ENCODE measurements at regions not wholly inside any gene's neighbourhood (a gene's known extent, or its start where the extent isn't known, plus 50 kb on each side); places are given as distances from the start of the nearest gene placed in this dataset.
"Not testable (repeated sequence)": the region's sequence is repeated elsewhere in the genome, so short reads cannot be mapped to it uniquely, and the experiment has no call there.

DNA sequence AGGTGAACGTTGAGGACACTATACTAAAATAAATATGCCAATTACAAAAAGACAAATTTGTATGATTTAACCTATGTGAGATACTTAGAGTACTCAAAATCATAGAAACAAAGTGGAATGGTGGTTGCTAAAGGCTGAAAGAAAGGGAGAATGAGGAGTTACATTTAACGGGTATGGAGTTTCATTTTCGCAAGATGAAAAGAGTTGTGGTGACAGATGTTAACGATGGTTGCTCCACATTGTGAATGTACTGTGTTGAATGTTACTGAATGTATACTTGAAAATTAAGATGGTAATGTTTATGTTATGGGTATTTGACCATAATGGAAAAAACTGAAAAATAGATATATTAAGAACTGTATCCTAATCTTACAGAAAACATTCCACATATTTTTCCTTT lies 51.3 kb upstream of the MOCS2 start:
- DNase-seq: no peak

DNA sequence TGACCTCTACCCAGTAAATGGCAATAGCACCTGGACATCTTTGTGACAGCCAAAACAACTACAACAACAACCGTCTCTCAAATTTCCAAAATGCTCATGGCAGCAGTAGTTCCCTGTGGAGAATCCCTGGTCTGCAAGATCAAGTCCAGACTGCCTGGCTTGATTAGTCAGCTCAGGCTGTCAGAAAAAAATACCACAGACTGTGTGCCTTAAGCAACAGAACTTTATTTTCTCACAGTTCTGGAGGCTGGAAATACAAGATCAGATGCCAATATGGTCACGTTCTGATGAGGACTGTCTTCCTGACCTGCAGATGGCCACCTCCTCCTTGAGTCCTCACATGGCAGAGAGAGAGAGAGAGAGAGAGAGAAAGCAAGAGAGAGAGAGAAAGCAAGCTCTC lies 52.3 kb upstream of the MOCS2 start:
- no peak for DNase-seq

DNA sequence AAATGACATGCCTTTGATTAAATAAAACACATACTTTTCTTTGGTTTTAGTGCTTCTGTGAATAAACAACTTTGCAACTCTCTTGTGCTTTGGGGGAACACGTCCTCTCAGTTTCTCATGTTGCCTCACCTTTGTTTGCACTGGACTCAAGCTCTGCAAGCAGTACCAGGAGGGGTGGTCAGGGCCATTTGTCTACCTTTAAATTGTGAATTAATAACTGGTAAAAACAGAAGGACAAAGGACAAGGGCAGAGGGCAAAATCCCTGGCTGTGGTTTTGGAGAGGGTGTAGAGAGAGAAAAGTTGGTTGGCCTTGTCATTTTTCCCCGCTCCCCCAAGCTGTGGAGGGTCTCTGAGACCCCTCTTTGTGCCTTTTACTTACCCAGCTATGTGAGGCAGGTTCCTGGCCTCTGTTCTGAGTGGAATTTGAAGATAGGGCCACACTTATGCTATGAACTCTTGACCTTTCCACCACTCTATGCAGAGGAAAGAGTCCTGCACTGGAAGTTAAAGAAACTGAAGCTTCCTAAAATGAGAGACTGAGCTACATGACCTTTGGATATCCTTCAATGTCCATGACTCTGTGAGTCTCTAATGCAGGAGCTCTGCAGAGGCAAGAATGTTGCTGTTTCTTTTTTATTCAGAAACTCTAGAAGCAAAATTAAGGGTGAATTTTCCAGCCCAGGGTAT lies 55.1 kb upstream of the MOCS2 start:
- DNase-seq: no peak

DNA sequence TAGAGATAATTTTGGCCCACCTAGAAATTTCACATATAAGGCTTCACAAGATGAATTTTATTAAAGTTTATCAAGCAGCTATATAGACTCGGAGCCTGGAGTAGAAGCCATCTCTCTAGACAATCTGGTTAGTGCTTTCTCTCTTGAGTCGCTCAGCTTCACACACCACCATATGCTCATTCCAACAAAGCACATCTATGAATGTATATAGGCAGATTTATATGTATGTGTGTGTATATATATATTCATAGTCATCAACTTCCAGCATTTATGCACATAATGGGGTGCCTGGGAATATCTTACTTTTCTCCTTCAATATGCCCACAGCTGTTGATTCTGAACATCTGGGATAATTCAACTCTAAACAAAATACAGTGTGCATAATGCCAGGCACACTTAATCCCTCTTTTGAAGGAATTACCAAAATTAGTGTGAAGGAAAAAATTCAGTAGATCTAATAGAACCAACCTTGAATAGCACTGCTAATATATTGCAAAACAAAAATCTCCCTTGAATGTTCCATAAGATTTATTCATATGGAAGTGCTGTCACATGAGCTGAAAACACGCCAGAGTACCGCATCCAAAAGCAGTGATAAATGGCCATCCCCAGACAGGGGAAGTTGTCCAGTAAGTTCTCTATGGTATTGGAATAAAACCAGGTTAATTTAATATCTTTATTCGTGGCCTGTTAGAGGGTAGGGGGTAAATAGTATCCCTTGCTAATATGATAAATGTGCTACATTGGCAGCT lies 56.0 kb upstream of the MOCS2 start:
- DNase-seq: no peak

DNA sequence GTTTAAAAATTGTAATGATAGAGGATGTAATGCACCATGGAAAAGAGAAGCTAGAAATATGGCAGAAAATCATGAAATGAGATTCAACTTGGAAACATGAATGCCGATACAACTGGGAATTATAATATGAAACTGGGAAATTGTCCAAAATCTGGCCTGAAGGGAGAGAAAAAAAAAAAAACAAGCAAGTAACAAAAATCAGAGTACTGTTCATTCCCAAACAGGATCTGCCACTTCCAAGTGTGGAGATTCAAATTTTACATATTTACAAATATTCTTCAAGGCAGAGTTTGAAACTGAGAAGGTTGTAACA lies 56.6 kb upstream of the MOCS2 start:
- DNase-seq: no peak

DNA sequence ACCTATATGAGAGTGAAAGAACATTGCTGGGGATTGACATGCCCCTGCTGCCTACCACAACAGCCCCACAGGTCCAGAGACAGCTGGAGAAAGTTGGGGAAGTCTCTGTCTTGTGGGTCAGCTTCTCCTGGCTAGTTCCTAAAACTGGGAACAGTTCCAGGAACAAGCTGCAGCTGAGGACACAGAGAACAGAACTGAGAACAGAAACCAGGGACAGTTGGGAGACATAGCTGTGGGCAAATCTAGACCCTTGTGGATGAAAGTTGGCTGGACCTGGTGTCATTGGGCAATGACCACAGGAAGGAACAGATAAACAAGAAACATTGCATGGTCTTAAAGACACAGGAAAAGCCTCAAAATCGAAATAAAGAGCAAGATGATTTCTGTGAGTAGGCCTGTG lies 58.3 kb upstream of the MOCS2 start:
- no peak for DNase-seq

DNA sequence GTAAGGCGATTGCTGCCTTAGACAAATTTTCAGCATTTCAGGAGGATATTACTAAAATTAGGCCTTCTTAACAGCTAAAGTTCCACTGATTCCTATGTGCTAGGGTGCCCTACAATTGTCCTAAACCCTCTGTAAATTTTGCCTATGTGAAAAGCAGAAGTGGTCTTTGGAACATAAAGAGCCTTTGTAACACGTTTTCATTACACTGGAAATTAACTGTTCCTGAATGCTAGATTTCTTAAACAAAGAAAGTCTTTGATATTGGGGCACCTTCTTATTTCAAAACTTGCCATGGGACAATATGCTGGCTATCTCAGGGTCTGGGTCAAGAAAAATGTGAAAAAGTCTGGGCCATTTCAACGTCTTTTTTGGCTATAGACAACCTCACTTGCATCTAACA lies 60.4 kb upstream of the MOCS2 start:
- DNase-seq: no peak

DNA sequence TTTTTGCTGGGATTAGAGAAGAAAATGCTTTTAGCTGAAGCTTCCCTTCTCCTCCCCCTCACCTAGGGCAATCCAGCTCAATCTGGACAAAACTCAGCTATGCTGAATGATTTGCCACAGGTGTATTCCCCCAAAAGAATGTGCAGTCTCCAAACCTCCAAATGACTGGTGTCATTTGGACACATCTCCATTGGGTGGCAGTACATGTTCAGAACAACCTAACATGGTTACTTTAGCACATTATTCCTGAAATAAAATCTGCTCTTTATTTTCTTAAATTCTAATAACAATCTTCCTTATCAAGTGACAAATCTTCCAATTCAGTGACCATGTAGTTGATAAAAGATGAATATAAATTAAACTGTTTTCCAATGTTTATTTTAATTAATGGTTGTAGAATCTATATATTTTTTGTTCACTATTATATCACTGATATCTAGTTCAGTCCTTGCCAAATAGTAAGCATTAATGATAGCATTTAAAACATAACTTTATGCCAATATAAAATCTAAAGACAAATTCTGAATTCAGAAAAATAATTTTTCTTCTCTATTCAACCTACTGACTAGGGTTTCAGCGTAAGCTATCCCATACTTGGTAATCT lies 61.3 kb upstream of the MOCS2 start:
- DNase-seq: no peak

DNA sequence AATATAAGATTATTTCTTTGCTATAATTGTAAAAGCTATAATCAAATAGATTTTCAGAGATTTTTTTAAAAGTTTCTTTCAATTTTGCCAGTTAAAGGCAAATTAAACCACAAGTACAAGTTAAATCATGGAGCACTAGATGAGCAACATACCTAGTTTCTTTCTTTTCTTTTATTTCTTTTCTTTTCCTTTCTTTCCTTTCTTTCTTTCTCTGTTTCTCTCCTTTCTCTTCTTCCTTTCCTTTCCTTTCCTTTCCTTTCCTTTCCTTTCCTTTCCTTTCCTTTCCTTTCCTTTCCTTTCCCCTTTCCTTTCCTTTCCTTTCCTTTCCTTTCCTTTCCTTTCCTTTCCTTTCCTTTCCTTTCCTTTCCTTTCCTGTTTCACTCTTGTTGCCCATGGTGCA lies 62.5 kb upstream of the MOCS2 start:
- DNase-seq: not testable (repeated sequence)

DNA sequence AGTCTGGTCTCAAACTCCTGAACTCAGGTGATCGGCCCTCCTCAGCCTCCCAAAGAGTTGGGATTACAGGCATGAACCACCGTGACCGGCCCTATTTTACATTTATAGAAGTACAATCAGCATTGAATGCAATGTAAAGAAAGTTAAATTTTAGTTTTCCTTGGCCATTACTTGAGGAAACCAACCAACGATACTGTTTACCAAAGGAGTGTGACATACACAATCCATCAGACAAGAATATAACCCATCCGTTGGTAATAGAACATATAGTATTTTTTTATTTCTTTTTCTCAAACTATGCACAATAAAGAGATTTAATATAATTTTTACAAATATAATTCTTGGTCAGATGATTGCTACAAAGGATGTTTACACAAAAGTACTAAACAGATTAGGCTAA lies 63.1 kb upstream of the MOCS2 start:
- no peak for DNase-seq

DNA sequence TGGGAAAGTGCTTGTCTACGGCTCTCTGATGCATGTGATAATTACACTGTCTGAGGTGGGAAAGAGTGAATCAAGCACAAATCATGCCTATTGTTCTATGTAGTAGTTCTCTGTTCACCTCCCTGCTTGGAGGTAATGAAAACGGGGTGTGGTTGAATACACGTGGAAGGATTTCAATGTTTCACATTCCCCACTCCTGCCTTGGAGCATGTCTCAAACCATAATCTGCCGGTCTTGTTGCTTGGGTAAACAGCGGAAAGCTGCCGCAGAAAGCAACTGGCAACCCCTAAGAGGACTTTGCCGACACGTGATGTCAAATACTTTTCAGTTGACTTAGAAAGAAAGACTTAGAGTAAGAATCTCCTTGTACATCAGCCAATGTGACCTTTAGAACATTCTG lies 63.5 kb upstream of the MOCS2 start:
- DNase-seq: no peak

DNA sequence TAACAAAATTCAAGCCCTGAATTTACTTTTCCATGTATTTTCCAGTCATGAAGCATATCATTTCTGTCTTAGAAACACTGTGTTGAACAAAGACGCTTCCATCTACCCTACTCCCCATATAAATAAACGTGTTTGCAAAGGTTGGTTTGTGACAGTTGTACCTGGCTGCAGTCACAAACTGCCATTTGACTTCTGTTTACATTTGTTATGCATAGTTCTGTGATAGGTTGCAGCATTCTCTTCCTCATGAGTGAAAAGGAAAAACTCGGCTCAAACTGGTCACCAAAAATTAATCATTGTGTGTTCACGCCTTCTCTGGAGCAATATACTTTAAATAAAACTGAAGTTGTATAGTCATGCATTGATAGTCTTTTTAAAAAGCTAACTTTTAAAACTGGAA lies 69.3 kb upstream of the MOCS2 start:
- DNase-seq: no peak

DNA sequence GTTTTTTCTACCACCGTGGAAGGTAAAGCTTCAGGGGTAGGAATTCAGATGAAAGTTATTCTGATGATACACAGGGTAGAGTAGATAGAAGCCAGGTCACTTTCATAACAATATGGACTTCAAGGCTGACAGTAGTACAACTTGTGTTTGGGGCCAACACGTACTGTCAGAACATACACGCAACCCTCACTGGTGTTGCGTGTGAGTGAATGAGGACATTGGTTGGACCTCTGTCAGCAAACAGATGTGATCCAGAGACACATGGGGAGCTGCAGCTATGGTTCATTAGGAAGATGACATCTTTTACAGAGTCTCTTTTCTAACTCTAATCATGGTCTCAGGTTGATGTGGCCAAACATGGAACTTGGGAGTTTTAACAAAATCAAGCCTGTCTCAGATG lies 70.1 kb upstream of the MOCS2 start:
- DNase-seq: no peak

DNA sequence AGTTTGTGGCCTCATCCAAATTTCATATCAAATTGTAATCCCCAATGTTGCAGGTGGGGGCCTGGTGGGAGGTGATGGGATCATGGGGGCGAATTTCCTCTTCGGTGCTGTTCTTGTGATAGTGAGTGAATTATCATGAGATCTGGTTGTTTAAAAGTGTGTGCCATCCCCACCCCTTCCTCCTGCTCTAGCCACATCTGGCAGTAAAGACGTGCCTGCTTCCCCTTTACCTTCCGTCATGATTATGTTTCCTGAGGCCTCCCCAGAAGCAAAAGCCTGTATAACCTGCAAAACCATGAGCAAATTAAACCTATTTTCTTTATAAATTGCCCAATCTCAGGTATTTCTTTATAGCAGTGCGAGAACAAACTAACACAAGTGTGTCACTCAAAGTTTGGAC lies 71.0 kb upstream of the MOCS2 start:
- no peak for DNase-seq

DNA sequence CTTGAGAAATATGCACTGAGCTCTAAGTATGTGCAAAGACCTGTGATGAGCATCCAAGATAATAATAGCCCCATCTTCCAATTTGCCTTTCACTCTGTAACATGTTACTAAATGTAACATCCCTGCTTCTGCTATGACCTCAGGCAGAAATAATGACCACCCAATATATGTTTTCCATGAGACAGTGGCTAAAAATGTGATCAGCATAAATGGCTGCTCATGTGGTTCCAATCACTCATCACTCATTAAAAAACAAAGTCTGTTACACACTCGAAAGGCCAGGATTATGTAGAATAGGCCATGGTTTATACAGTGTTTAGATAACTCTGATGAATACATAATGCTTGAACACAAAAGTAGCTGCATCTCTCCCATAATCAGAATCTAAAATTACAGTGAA lies 71.4 kb upstream of the MOCS2 start:
- no peak for DNase-seq

DNA sequence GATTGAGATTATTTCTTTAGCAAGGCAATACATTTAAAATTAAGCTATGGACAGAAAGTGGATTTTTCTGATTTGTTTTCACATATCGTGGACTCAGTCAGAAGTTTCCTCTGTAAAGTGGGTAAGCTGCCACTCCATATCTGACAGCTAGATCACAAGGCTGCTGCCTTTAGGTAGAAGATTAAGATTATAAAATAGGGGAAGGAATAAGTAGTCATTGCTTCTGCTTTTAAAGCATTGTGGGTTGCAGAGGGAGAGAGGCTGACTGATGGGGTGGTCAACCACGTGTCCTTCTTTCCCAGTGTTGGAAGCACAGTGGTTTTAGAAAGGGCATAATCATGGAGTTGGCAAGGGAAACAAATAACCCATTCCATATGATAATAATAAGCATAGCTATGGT lies 74.3 kb upstream of the MOCS2 start:
- DNase-seq: no peak

DNA sequence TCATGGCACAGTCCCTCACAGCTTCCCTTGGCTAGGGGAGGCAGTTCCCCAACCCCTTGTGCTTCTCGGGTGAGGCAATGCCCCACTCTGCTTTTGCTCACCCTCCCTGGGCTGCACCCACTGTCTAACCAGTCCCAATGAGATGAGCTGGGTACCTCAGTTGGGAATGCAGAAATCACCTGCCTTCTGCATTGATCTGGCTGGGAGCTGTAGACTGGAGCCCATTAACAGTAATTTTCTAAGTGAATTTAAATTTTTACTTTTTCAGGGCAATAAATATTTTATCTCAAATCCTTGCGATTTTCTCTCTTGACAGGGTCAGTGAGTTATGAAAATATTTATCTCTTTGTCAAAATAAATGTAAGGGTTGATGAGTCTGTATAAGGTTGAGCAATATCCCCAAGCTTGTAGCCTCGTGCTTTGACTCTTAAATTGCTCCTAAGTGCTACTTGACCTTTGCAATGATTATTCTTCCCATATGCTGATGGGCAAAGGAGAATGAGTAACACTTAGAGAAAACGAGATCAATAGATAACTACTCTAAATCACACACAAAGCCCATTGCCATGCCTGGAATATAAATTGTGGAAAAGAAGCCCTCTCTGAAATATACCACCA lies 82.1 kb upstream of the MOCS2 start:
- peak; percentile 3 for DNase-seq

DNA sequence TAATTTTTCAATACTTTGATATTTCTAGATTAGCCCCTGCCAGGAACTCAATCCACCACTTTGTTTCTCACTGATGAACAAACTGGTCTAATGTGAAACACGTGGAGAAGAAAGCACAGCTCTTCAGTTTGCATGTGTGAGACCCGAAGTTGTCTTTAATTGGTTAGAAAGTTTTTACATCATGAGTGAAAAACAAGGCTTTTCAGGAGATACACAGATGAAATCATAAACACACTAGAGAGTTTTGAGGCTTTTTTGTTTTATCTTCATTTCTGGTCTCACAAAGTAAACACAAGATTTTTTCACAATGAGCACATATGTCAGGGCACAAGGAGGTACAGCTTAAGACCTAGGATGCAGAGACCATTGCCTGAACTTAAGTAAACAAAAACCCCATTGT lies 84.5 kb upstream of the MOCS2 start:
- no peak for DNase-seq

DNA sequence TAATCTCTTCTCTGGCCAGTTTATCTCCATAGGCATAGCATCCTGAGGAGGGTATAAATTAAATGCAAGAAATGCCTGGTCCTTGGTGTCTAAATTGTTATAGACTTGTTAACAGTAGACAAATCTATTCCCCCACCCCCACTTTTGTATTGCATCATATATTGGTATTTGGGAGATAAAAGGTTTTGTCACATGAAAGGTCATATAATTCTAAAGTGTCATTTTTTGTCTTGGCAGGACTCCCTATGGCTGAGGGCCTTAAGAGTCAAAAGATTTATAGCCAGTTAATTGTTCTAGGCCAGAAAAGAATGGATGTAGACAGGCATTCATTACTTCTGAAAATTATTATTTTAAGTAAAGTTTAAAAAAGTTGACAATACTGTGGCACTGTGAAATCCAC lies 90.3 kb upstream of the MOCS2 start:
- no peak for DNase-seq

DNA sequence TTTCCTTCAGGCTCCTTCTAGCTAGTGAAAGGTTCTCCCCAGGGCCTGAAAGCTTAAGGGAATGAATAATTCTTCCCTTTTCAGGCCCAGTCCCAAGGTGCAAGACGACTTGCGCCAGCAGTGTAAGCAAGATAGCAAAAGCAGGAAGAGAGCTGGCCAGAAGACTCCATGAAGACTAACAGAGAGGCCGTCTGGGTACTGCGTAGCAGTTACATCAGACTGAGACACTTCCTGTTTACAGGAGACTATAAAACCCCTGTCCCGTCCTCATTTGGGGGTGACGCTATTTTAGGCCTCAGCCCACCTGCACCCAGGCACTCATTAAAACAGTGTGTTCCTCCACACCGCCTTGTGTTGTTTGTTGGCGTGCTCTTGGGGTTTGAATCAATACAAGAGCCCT lies 90.7 kb upstream of the MOCS2 start:
- no peak for DNase-seq

DNA sequence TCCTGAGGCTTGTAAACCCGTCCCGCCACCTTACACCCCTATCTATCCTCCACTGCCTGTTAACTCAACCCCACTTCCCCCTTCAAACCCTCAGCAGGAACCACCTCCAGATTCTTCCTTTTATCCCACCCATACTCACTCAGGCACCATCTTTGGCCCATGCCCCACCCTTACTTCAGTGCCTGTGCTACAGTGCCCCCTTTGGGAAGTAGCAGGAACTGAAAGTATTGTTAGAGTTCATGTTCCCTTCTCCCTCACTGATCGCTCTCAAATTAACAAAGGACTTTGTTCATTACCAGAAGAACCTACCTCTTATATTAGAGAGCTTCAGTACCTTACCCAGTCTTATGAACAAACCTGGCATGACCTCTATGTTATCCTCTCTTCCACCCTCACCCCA lies 92.2 kb upstream of the MOCS2 start:
- DNase-seq: no peak

DNA sequence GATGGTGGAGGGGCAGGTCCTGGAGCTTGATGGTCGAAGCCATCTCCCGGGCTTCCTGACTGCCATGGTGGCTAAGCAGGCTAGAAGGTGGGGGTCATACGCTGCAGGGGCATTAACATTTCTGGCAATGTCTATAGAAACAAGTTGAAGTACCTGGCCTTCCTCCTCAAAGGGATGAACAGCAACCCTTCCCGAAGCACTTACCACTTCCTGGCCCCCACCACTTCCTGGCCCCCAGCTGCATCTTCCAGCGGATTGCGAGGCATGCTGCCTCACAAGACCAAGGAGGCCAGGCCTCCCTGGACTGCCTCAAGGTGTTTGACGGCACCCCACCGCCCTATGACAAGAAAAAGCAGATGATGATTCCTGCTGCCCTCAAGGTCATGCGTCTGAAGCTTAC lies 97.0 kb upstream of the MOCS2 start:
- DNase-seq: no peak

DNA sequence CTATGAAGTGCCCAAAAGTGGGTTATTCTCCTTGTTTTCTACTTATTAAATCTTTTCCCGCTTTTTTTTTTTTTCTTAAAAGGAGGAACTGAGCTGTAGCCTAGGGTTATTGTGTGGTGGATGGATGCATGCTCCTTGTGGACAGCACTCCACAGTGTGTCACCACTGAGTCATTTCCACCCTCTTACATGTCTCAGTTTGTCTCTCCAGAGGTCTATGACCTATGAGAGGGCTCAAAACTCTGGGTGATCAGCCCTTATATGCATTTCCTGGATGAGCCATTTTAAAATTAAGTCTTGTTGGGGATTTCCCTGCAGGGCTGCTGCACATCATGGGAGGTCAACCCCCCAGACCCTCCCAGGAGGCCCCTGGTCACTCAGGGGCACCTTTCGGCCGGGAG lies 102.2 kb upstream of the MOCS2 start:
- no peak for DNase-seq

DNA sequence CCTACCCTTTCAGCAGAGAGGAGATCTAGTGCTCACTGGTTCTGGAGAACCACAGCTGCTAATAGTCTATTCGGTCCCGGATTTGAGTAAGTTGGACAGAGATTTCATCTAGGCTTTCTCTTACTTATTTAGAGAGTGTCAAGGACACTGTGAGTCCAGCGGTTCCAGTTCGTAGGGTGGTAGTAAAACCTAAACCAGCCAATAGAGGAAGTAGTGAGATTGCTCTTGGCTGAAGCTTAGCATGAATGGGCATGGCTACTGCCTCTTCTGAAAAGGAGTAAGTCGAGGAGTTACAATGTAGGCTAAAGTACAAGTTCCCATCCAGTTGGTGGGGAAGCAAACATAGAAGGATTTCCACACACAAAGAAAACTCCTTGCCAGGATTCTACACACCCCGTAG lies 109.6 kb upstream of the MOCS2 start:
- no peak for DNase-seq

All from NCI-H2227 treated with DMSO at 0.1 percent for 48 hours (cell line).